ENCODE measurements at regions not wholly inside any gene's neighbourhood (a gene's known extent, or its start where the extent isn't known, plus 50 kb on each side); places are given as distances from the start of the nearest gene placed in this dataset.

GRCh38 chr7:156465186-156465585 lies 175.4 kb upstream of the RNF32 start:
- Histone ChIP-seq H3K4me3 (ENCODE audit: low read depth, low read length) (no peak overlapping the region), H3K9me3 (ENCODE audit: severe bottlenecking) (peaks cover 3% of the 10 kb centered on the region), H3K27me3 (ENCODE audit: insufficient read depth, low read depth, severe bottlenecking) (peaks cover 97% of the 10 kb centered on the region), H3K36me3 (no peaks in the 10 kb centered on the region), H3K27ac (no peak overlapping the region)
- TF ChIP-seq CTCF (IDR thresholded peaks at IDR 0.05; ENCODE audit: low read depth, low read length) = no peak
- no peak for DNase-seq

DNA sequence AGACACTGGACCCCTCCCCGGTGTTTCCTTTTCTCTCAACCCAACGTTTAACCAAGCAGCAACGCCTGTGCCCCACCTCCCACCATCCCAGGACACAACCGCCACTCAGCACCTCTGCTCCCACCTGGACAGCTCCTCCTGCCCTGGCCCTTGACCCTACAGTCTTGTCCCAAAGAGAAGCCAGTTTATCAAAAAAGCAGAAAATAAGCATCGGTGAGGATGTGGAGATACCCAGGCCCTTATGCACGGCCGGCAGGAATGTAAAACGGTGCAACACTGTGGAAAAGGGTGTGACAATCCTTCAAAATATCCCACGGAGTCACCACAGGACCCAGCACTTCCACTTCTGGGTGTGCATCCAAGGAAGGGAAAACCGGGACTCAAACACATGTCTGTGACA lies 176.2 kb upstream of the RNF32 start:
- peaks cover 3% of the 10 kb centered on the region for H3K9me3 ChIP-seq (ENCODE audit: severe bottlenecking)
- no peaks in the 10 kb centered on the region for H3K36me3 ChIP-seq
- no peak for DNase-seq
- peaks cover 97% of the 10 kb centered on the region for H3K27me3 ChIP-seq (ENCODE audit: insufficient read depth, low read depth, severe bottlenecking)
- TF ChIP-seq CTCF (IDR thresholded peaks at IDR 0.05; ENCODE audit: low read depth, low read length) = no peak
- H3K27ac ChIP-seq = no peak overlapping the region
- no peak overlapping the region for H3K4me3 ChIP-seq (ENCODE audit: low read depth, low read length)

- no peak for DNase-seq
- TF ChIP-seq CTCF (IDR thresholded peaks at IDR 0.05; ENCODE audit: low read depth, low read length) = no peak
- H3K27ac ChIP-seq = no peak overlapping the region
These were observed 177.3 kb upstream of the RNF32 start for GRCh38 chr7:156463280-156463679.

GRCh38 chr7:156461881-156462665 lies 178.5 kb upstream of the RNF32 start:
- TF ChIP-seq CTCF (IDR thresholded peaks at IDR 0.05; ENCODE audit: low read depth, low read length) = no peak
- H3K9me3 ChIP-seq (ENCODE audit: severe bottlenecking) = peaks cover 3% of the 10 kb centered on the region
- peaks cover 97% of the 10 kb centered on the region for H3K27me3 ChIP-seq (ENCODE audit: insufficient read depth, low read depth, severe bottlenecking)
- no peak overlapping the region for H3K4me3 ChIP-seq (ENCODE audit: low read depth, low read length)
- DNase-seq = no peak
- no peaks in the 10 kb centered on the region for H3K36me3 ChIP-seq
- H3K27ac ChIP-seq = no peak overlapping the region

More at GRCh38 chr7:156463280-156463679, 177.3 kb upstream of the RNF32 start:
- H3K9me3 ChIP-seq (ENCODE audit: severe bottlenecking) = peaks cover 3% of the 10 kb centered on the region
- H3K36me3 ChIP-seq = no peaks in the 10 kb centered on the region
- H3K27me3 ChIP-seq (ENCODE audit: insufficient read depth, low read depth, severe bottlenecking) = peaks cover 97% of the 10 kb centered on the region
- no peak overlapping the region for H3K4me3 ChIP-seq (ENCODE audit: low read depth, low read length)

DNA sequence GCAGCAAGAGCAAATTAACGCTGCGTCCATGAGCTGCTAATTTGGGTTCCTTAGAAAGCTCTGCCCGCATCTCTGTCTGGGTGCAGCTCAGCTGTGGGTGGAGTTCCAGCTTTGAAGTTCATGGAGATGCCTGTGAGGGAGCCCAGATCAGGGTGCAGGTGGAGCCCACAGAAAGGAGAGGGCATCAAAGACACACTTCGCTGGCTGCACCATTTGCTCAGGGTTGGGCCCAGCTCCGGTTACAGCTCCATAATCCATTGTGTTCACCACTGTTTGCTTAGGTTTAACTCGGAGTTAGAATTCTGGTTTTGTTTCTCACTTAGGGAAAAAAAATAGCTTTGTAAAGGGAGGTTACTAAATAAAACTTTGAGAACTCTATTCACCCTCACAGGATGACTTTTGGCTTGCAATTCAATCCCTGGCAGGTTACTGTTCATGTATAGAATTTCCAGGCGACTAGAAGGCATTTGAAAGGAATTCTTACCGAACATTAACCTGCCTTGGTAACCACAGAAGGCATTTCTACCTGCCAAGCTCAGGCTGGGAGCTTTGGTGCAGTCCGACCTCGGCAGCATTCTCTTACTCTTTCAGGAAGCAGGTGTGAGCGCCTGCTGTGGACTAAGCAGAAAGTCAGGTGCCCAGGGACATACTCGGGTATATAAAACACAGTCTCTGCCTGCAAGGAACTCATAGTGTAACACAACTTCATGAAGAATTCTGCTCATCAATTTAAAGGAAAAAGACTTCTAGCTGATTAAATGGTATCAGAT lies 179.5 kb upstream of the RNF32 start:
- no peak overlapping the region for H3K4me3 ChIP-seq (ENCODE audit: low read depth, low read length)
- H3K36me3 ChIP-seq = no peaks in the 10 kb centered on the region
- TF ChIP-seq CTCF (IDR thresholded peaks at IDR 0.05; ENCODE audit: low read depth, low read length) = no peak
- no peak for DNase-seq
- no peak overlapping the region for H3K27ac ChIP-seq
- H3K27me3 ChIP-seq (ENCODE audit: insufficient read depth, low read depth, severe bottlenecking) = peaks cover 97% of the 10 kb centered on the region
- H3K9me3 ChIP-seq (ENCODE audit: severe bottlenecking) = peaks cover 3% of the 10 kb centered on the region
